ENCODE measurements at regions not wholly inside any gene's neighbourhood (a gene's known extent, or its start where the extent isn't known, plus 50 kb on each side); places are given as distances from the start of the nearest gene placed in this dataset.

DNA sequence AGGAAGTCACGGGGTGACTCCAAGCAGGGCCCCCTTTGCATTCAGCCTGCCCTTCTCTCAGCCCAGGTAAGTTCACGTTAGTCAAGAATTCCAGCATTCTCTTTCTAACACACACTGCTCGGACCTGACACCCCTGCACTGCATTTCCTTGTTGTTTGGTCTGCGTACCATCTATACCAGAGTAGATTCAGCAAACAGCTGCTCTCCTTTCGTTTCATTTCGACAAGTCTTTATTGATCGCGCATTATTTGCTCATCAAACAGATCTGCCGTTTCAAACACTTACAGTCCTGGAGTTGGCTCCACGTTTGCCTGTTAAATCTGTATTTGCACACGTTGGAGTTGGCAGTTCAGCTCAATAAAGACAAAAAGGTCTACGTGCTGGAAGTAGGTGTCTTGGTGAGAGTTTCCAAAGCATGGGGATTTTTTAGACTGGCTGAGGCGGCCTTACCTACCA lies 495.1 kb downstream of the RPS24 start:
- no peak for DNase-seq

DNA sequence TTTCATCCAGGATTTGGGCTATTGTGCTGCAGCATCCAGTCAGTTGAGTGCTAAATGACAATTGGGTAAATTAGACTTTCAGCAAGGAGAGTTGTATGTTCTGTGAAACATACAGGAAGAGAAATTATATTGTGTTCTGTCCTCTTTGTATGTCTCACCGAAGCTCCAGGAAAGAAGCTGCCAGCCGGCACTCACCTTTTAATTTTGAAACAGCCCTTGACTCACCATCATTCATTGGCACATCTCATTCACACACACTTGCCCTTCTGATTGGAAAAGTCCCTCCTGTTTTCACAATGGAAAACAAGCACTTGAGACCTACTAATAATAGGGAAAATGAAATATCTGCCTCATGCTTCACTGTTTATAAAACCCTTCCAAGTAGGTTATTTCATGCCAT lies 495.6 kb downstream of the RPS24 start:
- DNase-seq = no peak

DNA sequence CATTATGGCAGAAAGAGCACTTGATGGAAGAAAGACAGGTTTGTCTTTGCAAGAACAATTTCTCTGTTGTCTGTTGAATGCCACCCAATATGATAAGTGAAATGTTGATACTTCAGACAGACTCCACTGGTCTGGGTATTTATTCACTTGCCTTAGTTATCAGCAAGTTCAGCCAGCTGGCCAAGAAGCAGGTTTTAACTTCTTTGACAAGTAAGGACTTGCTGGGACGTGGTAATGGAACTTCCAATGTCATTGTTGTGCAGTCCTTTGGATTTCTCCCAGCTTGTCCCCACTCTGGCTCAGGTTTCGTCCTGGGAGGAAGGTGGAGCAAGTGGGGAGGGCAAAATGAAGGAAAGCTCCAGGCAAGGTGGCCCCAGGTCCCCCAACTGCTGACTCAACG lies 497.4 kb downstream of the RPS24 start:
- DNase-seq = no peak

DNA sequence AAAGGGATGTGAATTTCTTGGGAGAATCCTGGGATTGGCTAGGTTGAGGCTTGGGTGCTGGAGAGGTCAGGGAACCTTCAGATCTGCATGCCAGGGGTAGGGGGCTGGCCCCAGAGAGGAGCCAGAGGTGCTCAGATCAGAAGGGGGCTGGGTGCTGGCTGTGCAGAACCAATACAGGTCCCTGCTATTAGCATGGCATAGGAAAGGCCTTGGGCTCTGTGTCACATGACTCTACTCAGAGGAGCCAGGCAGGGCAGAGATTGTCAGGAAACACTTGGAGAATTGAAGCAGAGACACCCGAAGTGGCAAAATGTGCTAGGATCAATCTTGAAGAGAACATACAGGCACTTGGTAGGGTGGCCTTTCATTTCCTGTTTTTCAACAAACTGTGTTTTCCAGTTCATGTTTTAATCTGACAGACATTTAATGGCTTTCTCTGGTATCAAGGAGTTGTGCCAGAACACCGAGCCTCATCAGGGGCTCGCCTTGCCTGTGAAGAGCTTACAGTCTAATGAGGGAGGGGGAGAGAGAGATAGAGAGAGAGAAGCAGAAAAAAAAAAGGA lies 498.9 kb downstream of the RPS24 start:
- DNase-seq = no peak

GRCh38 chr10:78533098-78533497 lies 499.4 kb downstream of the RPS24 start:
- no peak for DNase-seq

GRCh38 chr10:78533776-78534175 lies 500.1 kb downstream of the RPS24 start:
- DNase-seq = no peak

DNA sequence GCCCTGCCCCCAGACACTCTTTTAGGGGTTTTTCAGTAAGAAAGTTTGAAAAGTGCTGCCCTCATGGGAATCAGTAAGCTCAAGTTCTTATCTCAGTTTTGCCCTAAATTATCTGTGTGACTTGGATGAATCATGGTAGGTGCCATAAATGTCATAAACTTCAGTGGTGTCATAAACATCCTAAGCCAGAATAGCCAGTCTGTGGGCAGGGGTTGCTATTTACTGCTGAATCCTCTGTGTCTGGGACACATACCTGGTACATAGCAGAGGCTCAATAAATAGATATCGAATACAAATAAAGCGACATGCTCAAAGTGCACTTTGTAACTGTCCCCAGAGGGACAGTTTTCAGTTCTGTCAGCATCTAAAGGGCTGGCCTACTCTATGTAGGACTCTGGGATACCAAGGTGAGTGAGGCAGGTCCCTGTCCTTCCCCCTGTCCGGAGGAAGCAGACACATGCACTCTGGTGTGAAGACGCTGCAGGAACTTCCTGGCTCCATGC lies 502.1 kb downstream of the RPS24 start:
- DNase-seq = no peak

DNA sequence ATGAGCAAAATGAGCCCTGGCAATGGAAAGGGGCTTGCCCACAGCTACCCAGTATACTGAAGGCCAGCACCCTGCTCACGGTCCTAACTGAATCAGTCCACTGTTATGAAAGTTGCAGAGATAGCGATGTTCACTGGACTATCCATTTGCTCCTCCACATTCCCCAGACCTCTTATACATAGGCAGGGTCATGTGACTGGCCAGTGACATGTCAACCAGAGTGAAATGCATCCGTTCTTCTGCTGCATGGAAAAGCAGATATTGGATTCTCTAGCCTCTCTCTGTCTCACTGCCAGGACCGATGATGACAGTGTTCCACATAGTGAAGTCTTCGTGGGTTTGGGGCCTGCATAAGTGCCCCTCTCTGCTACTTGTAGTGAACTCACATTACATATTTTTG lies 503.4 kb downstream of the RPS24 start:
- DNase-seq = no peak

DNA sequence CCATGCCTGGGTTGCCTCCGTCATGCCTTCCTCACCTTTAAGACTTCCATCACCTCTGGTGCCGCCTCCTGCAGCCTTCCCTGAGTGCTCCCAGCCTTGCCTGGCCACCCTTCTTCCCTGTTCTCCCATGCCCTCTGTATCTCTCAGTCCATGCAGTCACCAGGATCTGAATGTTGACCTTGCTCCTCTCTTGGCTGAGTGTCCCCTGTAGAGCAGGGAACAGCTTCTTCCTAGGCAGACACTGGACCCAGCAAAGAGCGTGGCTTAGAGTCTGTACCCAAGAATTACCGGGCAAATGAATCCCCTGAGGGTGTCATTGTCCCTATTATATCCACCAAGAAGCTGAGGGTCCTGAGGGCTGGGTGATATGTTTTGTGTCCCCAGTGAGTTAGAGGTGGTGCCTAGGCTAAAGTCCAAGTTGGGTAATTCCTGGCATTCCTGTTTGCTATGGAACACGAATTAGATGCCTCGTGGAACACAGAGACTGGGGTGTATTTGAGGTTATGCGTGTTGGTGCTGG lies 505.6 kb downstream of the RPS24 start:
- no peak for DNase-seq

- no peak for DNase-seq
These were observed 506.9 kb downstream of the RPS24 start for GRCh38 chr10:78540355-78541076.

- no peak for DNase-seq
These were observed 507.9 kb downstream of the RPS24 start for GRCh38 chr10:78541481-78542140.

- no peak for DNase-seq
These were observed 508.5 kb downstream of the RPS24 start for GRCh38 chr10:78542141-78542489.

DNA sequence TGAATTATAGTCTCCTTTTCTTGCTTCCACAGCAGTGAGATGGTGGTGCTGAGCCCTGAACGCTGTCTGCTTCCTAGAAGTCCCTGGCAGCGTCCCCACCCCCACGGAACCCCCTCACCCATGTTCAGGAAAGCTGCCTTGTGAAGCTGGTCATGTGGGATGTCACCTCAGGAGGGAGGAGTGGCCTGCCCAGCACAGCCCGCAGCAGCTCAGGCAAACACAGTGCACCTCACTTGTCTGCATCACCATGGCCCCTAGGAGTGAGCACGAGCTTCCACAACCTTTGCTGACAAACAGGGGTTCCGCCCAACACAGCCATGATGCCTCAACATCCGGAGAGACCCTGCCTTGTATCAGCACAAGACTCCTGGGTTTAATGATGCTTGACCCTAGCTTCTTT lies 508.9 kb downstream of the RPS24 start:
- no peak for DNase-seq

DNA sequence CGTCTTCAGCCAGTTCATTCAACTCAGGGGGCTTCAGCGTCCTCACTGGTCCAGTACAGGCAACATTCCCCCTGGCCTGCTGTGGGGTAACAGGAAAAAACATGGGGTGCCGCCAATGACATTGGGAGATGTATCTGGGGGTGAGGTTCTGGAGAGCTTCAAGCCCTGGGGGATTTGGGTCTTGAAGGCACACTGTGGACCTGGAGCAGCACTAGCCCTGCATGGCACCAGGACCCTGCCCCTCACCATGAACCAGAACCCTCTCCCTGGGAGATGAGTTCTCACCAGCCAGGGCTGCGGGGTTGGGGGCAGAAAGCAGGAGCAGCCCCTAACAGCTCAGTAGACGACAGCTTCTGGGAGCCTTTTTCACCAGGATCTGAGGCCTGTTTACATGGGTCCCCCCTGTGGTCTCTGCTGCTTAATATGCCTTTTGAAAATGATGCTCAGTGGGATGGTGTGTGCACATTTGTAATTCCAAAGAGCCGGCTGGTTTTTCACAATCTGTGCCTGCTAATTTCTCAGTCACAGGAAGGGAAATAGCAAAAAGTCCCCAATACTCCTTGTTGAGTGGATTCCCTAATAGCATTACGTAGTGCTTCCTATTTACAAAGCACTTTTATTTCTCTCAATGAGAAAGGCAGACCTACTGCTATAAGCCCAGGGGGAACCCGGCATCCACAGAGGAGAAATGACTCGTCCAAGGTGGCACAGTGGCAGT lies 509.5 kb downstream of the RPS24 start:
- no peak for DNase-seq

DNA sequence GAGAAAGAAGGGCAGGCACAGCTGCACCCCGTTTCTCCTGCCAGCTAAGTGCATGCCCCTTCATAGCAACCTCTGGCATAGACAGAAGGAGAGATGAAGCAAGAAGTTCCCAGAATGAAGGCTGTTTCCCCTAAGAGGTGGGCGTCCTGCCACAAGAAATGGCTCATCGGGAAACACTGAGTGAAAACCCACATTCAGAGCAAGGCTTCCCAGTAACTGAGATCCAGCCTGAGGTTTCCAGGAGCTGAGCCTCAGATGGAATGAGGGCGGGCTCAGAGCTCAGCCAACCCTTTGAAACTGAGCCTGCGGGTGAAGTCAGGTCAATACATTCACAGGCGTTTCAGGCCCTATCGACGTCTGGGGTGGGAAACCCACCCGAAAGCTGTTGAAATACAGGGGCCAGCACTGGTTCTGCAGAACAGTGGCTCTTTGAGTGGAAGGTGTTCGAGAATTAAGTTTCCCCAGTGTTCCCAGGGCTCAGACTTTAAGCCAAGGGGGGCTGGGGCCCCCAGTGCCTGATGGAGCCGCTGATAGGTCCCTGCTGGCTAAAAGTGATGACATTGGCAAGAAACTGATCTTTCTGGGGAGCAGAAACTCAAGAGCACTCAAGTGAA lies 510.2 kb downstream of the RPS24 start:
- DNase-seq = no peak

GRCh38 chr10:78544423-78545090 lies 510.9 kb downstream of the RPS24 start:
- no peak for DNase-seq

DNA sequence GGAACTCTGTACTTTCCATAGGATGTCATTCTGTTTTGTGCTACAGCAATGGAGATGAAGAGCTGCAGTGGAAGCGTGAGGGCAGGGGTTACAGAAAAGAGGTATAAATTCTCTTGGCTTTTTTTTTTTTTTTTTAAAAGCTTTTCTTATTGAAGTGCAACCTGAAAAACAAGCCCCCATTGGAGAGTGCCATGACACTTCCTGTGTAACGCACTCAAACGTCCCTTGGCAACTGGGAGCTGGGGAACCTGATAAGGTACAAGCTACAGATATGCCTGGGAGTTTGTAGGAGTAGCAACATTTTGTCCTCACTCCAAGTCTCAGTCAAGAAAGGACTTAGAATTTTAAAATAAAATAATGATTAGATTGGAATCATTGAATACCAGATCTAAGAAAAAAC lies 512.1 kb downstream of the RPS24 start:
- DNase-seq = no peak

- DNase-seq = no peak
These were observed 513.7 kb downstream of the RPS24 start for GRCh38 chr10:78547397-78547796.

GRCh38 chr10:78547905-78548304 lies 514.2 kb downstream of the RPS24 start:
- DNase-seq = no peak

DNA sequence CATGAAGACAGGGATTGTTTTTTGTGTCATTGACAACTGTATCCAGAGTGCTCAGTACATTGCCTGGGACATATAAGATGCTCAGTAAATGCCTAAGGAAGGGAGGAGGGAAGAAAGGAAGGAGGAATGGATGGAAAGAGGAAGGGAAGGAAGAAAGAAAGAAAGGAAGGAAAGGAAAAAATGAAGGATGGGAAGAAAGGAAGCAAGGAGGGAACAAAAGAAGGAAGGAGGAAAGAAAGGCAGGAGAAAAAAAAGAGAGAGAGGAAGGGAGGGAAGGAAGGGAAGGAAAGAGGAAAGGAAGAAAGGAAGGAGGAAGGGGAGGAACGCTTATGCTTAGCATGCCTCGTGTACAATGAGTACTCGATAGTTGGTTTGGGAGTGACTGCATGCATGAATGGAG lies 514.7 kb downstream of the RPS24 start:
- DNase-seq = no peak

DNA sequence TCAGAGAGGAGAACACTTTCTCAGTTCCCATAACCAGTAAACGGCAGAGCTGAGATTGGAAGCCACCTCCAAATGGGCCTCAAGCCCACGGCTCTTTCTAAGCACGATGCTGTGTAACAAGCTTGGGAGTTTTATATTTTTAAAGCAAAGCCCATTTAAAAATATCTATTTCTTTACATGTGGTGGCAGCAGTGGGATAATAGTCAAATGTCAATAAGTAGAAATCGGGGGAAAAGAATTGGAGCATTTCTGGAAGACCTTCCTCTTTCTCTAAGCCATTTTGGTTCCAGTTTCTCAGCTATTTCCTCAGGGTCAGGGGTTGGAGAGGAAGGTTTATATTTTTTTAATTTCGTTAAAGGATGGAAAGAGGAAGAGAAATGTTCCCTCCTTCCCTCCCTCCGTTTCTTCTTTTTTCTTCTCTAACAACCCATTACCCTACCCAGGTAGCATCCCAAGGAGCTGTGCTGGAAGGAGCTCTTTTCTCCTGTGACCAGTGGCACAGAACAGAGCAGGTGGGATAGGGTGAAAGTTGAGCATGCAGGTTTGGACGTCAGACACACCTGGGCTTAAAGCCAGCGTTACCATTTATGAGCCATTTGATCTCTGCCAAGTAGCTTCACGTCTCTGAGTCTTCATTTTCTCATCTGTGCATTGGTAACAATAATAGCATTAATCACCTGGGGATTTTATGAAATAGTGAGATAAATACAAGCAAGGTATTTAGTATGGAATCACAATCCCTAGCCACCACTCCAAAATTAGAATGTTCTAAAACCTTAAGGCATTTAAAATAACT lies 515.7 kb downstream of the RPS24 start:
- DNase-seq = no peak

DNA sequence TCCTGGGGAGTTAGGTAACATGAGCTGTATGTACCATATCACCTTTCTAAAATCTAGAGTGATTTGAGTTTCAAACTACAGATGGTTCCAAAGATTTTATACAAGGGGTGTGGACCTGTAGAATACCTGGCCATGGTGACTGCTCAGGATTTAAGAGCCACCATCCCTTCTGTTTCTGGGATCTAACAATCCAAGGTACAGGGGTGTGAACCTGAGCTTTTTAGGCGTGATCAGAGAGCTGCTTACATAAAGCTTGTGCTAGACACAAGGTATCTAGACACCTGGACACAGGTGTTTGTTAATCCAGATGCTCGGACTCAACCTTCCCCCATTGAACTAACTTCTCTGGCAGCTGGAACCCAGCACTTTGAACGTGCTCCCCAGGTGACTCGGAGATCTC lies 516.4 kb downstream of the RPS24 start:
- DNase-seq = no peak
